Liver (tissue), 8 donors: ENCODE measurements at regions not wholly inside any gene's neighbourhood (a gene's known extent, or its start where the extent isn't known, plus 50 kb on each side); places are given as distances from the start of the nearest gene placed in this dataset.

Source experiments
- DNase-seq: peaks from one replicate; pipeline ENCODE4 v3.0.0-alpha.2; 2017; ENCODE audit warnings: low spot score
- H3K27ac ChIP-seq, 2 donors: one replicate each; pipeline ENCODE4 v1.7.0; 2013; ENCODE audit warnings: inconsistent platforms in 2 of 2, low read length in 2 of 2, control low read depth in 1 of 2, low read depth in 1 of 2, mild to moderate bottlenecking in 1 of 2
- H3K27me3 ChIP-seq, 4 donors: one replicate each; pipeline versions ENCODE4 v1.6.1 to v1.7.0; 2013; ENCODE audit warnings: low read length in 3 of 4, inconsistent platforms in 1 of 4, mild to moderate bottlenecking in 1 of 4, moderate library complexity in 1 of 4; ENCODE audit not compliant: control insufficient read depth in 4 of 4, insufficient read depth in 4 of 4
- H3K36me3 ChIP-seq, 4 donors: one replicate each; pipeline versions ENCODE4 v1.6.1 to v1.7.0; 2013; ENCODE audit warnings: low read length in 3 of 4, mild to moderate bottlenecking in 3 of 4, low read depth in 1 of 4, moderate library complexity in 1 of 4; ENCODE audit not compliant: control insufficient read depth in 4 of 4, insufficient read depth in 3 of 4
- H3K4me1 ChIP-seq, 4 donors: one replicate each; pipeline versions ENCODE4 v1.6.1 to v1.7.0; 2013; ENCODE audit warnings: low read length in 3 of 4, mild to moderate bottlenecking in 3 of 4, moderate library complexity in 1 of 4; ENCODE audit not compliant: control insufficient read depth in 4 of 4, insufficient read depth in 4 of 4
- H3K4me3 ChIP-seq, 3 donors: one replicate each; pipeline versions ENCODE4 v1.6.1 to v1.7.0; 2013; ENCODE audit warnings: low read length in 3 of 3, control low read depth in 1 of 3, low read depth in 1 of 3, mild to moderate bottlenecking in 1 of 3
- H3K9ac ChIP-seq, 2 donors: one replicate each; pipeline ENCODE4 v1.7.0; 2013; ENCODE audit warnings: low read length in 2 of 2, mild to moderate bottlenecking in 2 of 2, moderate library complexity in 2 of 2, control low read depth in 1 of 2, low read depth in 1 of 2
- H3K9me3 ChIP-seq, 4 donors: one replicate each; pipeline versions ENCODE4 v1.6.1 to v1.7.0; 2013; ENCODE audit warnings: low read length in 3 of 4; ENCODE audit not compliant: control insufficient read depth in 4 of 4
- FOXA1 ChIP-seq: IDR thresholded peaks from 2 replicates; pipeline ENCODE4 v1.6.1; 2016; ENCODE audit warnings: antibody characterized with exemption
- HNF4G ChIP-seq: IDR thresholded peaks from 2 replicates; pipeline ENCODE4 v1.6.1; 2016; ENCODE audit warnings: antibody characterized with exemption
- JUND ChIP-seq, 2 donors: IDR thresholded peaks; 2 replicates each; pipeline ENCODE4 v1.6.1; 2016; ENCODE audit warnings: antibody characterized with exemption in 2 of 2
- RAD21 ChIP-seq, 2 donors: IDR thresholded peaks; 2 replicates each; pipeline ENCODE4 v1.6.1; 2016; ENCODE audit warnings: antibody characterized with exemption in 2 of 2, mild to moderate bottlenecking in 2 of 2
- RXRA ChIP-seq, 2 donors: IDR thresholded peaks; 2 replicates each; pipeline ENCODE4 v1.6.1; 2017 to 2018; ENCODE audit warnings: antibody characterized with exemption in 2 of 2, mild to moderate bottlenecking in 1 of 2
- SP1 ChIP-seq: IDR thresholded peaks from 2 replicates; pipeline ENCODE4 v1.6.1; 2018; ENCODE audit warnings: antibody characterized with exemption, mild to moderate bottlenecking
- TAF1 ChIP-seq: conservative IDR thresholded peaks from 2 replicates; pipeline ENCODE4 v1.6.1; 2016; ENCODE audit warnings: antibody characterized with exemption, mild to moderate bottlenecking
- WGBS: extraction: QIAGEN DNeasy Blood & Tissue Kit; methylation state at CpG from one replicate; pipeline ENCODE4 v1.1.7; 2013; 5-methylcytosine and 5-hydroxymethylcytosine counted together
- TF ChIP-seq, protein P1 (sequence below): IDR thresholded peaks from 2 replicates; pipeline ENCODE4 v1.6.1; 2016; ENCODE audit warnings: antibody characterized with exemption
- TF ChIP-seq, protein P2 (sequence below): fragments of 150-350 bp; IDR thresholded peaks from 2 replicates; pipeline ENCODE4 v1.5.1; 2017; ENCODE audit warnings: improper control_type of control experiment, low read depth, low read length; ENCODE audit not compliant: missing input control
- TF ChIP-seq, protein P3 (sequence below): IDR thresholded peaks from 2 replicates; pipeline ENCODE4 v1.6.1; 2016; ENCODE audit warnings: antibody characterized with exemption, mild to moderate bottlenecking
- TF ChIP-seq, protein P4 (sequence below): IDR thresholded peaks from 2 replicates; pipeline ENCODE4 v1.6.1; 2016; ENCODE audit warnings: antibody characterized with exemption
- TF ChIP-seq, protein P5 (sequence below): IDR thresholded peaks from 2 replicates; pipeline ENCODE4 v1.6.1; 2016; ENCODE audit warnings: antibody characterized with exemption
- donor health status: healthy.
- donor health status: healthy.
- donor health status: healthy.
- donor health status: healthy.
- donor health status: healthy.

DNA sequence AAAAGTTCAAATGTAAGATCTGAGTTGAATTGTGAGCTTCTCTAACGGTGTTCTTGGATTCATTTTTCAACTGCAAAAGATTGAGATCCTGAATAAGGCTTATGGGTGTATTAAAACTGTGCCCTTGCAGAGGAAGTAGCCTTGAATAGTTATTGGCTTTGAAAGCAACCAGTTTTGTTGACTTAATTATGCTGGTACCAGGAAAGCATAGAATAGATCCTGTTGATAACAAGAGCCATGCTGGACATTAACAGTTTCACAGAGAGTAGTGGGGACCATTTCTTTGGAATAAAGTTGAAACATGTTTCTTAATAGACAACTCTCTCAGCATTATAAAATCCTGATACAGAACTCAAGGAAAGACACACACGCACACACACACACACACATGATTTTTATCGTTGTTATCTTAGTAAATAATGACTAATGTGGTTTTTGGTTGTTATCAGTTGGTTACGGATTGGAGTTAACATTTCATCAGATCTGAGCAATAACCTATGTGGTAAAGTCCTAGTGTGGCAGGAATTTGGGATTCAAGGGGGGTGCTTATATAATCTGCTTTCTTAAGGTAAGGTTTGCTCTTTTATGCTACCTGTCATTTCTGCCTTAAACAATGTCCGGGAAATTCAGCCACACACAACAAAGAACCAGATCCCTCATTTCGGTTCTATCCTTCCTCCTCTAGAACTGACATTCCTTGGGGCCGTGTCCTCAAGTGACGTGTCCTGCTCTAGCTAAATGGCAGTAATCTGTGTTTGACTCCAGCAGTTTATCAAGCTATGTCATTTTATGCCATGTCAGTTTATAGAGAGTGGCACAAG is 330.9 kb downstream of the CHRM3 start (continued):
- TF ChIP-seq, protein P1, sequence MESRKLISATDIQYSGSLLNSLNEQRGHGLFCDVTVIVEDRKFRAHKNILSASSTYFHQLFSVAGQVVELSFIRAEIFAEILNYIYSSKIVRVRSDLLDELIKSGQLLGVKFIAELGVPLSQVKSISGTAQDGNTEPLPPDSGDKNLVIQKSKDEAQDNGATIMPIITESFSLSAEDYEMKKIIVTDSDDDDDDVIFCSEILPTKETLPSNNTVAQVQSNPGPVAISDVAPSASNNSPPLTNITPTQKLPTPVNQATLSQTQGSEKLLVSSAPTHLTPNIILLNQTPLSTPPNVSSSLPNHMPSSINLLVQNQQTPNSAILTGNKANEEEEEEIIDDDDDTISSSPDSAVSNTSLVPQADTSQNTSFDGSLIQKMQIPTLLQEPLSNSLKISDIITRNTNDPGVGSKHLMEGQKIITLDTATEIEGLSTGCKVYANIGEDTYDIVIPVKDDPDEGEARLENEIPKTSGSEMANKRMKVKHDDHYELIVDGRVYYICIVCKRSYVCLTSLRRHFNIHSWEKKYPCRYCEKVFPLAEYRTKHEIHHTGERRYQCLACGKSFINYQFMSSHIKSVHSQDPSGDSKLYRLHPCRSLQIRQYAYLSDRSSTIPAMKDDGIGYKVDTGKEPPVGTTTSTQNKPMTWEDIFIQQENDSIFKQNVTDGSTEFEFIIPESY = no peak

DNA sequence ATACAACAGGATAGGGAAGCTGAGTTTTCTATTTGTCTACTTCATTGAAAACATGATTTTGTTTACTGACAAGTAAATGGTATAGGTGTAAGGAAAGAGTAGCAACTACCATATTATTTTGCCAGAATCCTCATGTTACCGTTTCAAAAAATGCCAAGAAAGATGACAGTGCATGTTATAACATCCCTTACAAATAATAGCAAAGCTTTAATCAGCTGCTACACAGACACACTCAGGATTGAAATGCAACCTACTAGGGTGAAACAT is 331.5 kb downstream of the CHRM3 start:
- H3K27ac ChIP-seq = no peak overlapping the region
- TF ChIP-seq FOXA1 = no peak
- TF ChIP-seq, protein P2, sequence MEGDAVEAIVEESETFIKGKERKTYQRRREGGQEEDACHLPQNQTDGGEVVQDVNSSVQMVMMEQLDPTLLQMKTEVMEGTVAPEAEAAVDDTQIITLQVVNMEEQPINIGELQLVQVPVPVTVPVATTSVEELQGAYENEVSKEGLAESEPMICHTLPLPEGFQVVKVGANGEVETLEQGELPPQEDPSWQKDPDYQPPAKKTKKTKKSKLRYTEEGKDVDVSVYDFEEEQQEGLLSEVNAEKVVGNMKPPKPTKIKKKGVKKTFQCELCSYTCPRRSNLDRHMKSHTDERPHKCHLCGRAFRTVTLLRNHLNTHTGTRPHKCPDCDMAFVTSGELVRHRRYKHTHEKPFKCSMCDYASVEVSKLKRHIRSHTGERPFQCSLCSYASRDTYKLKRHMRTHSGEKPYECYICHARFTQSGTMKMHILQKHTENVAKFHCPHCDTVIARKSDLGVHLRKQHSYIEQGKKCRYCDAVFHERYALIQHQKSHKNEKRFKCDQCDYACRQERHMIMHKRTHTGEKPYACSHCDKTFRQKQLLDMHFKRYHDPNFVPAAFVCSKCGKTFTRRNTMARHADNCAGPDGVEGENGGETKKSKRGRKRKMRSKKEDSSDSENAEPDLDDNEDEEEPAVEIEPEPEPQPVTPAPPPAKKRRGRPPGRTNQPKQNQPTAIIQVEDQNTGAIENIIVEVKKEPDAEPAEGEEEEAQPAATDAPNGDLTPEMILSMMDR = no peak
- H3K9ac ChIP-seq = no peak overlapping the region
- no peak for DNase-seq
- no peaks in the 10 kb centered on the region for H3K4me1 ChIP-seq
- H3K9me3 ChIP-seq = no peaks in the 10 kb centered on the region
- H3K36me3 ChIP-seq = no peaks in the 10 kb centered on the region
- 56% methylated on average over 1 of the region's 1 CpG for WGBS
- no peaks in the 10 kb centered on the region for H3K27me3 ChIP-seq
- no peak overlapping the region for H3K4me3 ChIP-seq

DNA sequence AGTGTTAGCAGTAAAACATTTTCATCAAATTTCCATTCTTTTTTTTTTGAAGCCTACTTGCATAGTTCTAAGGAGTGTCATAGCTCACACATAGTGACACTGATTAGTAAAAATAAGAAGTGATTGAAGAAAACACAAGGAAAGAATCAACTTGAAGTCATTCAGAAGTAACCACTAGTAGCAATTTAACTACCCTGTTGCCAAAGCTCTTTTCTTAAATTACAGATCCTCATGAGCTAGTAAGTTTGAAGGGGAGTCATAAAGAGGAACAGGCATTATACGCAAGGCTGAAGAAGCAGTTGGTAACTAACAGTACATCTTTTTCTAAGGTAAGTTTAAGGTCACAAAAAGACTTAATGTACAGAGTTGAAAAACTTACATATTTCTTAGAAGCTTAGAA is 332.2 kb downstream of the CHRM3 start:
- TF ChIP-seq HNF4G (no peak), SP1 (no peak), FOXA1 (no peak), TAF1 (no peak), RAD21 (IDR thresholded peaks at IDR 0.05) (no peak), RXRA (IDR thresholded peaks at IDR 0.05) (no peak), JUND (IDR thresholded peaks at IDR 0.05) (no peak)
- TF ChIP-seq, protein P2 = no peak
- TF ChIP-seq, protein P1 = no peak
- TF ChIP-seq, protein P3, sequence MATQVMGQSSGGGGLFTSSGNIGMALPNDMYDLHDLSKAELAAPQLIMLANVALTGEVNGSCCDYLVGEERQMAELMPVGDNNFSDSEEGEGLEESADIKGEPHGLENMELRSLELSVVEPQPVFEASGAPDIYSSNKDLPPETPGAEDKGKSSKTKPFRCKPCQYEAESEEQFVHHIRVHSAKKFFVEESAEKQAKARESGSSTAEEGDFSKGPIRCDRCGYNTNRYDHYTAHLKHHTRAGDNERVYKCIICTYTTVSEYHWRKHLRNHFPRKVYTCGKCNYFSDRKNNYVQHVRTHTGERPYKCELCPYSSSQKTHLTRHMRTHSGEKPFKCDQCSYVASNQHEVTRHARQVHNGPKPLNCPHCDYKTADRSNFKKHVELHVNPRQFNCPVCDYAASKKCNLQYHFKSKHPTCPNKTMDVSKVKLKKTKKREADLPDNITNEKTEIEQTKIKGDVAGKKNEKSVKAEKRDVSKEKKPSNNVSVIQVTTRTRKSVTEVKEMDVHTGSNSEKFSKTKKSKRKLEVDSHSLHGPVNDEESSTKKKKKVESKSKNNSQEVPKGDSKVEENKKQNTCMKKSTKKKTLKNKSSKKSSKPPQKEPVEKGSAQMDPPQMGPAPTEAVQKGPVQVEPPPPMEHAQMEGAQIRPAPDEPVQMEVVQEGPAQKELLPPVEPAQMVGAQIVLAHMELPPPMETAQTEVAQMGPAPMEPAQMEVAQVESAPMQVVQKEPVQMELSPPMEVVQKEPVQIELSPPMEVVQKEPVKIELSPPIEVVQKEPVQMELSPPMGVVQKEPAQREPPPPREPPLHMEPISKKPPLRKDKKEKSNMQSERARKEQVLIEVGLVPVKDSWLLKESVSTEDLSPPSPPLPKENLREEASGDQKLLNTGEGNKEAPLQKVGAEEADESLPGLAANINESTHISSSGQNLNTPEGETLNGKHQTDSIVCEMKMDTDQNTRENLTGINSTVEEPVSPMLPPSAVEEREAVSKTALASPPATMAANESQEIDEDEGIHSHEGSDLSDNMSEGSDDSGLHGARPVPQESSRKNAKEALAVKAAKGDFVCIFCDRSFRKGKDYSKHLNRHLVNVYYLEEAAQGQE = no peak
- TF ChIP-seq, protein P4, sequence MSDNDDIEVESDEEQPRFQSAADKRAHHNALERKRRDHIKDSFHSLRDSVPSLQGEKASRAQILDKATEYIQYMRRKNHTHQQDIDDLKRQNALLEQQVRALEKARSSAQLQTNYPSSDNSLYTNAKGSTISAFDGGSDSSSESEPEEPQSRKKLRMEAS = no peak
- TF ChIP-seq, protein P5, sequence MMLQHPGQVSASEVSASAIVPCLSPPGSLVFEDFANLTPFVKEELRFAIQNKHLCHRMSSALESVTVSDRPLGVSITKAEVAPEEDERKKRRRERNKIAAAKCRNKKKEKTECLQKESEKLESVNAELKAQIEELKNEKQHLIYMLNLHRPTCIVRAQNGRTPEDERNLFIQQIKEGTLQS = no peak
- Histone ChIP-seq H3K27me3 (no peaks in the 10 kb centered on the region), H3K36me3 (no peaks in the 10 kb centered on the region), H3K4me3 (no peak overlapping the region), H3K9me3 (no peaks in the 10 kb centered on the region), H3K9ac (no peak overlapping the region), H3K27ac (no peak overlapping the region), H3K4me1 (no peaks in the 10 kb centered on the region)
- no peak for DNase-seq
- 67% methylated on average over 1 of the region's 1 CpG for WGBS
